ENCODE measurements at regions not wholly inside any gene's neighbourhood (a gene's known extent, or its start where the extent isn't known, plus 50 kb on each side); places are given as distances from the start of the nearest gene placed in this dataset.

GRCh38 chr2:119082821-119083400 lies 75.6 kb downstream of the C1QL2 start:
- H3K4me1 Mint-ChIP-seq: peaks cover 3% of the 10 kb centered on the region
- peaks cover 3% of the 10 kb centered on the region for H3K27me3 Mint-ChIP-seq (ENCODE audit: insufficient read depth, low read depth, poor library complexity)
- Histone ChIP-seq H3K4me2 (no peak overlapping the region), H4K20me1 (replicated peaks; ENCODE audit: insufficient read depth) (no peaks in the 10 kb centered on the region), H3K9me2 (ENCODE audit: insufficient read depth) (0 out of 2 replicates have a peak, but pooled peaks cover 3% of the 10 kb centered on the region), H2AFZ (no peak overlapping the region), H3K27me3 (ENCODE audit: insufficient read depth) (no peaks in the 10 kb centered on the region), H3K27ac (ENCODE audit: low read depth) (no peak overlapping the region), H3F3A (replicated peaks; ENCODE audit: low read depth) (no peaks in the 10 kb centered on the region), H3K36me3 (ENCODE audit: insufficient read depth) (no peaks in the 10 kb centered on the region), H3K4me3 (no peak overlapping the region), H3K4me1 (ENCODE audit: insufficient read depth) (no peaks in the 10 kb centered on the region), H3K79me2 (replicated peaks; ENCODE audit: insufficient read depth) (no peaks in the 10 kb centered on the region)
- TF ChIP-seq EZH2phosphoT487 (IDR thresholded peaks at IDR 0.05; ENCODE audit: unreplicated experiment) (no peak), ZNF462 (CRISPR knock-in tag; IDR thresholded peaks at IDR 0.05) (no peak), ZNF114 (CRISPR knock-in tag; IDR thresholded peaks at IDR 0.05) (no peak), CTCF (conservative IDR thresholded peaks at IDR 0.05; ENCODE audit: low read depth in 2 of 2) (no peak), EZH2 (IDR thresholded peaks at IDR 0.05; ENCODE audit: low read depth, unreplicated experiment) (no peak), JUNB (IDR thresholded peaks at IDR 0.05; ENCODE audit: unreplicated experiment) (no peak), POLR2AphosphoS5 (IDR thresholded peaks at IDR 0.05; ENCODE audit: low read depth) (no peak), ETS1 (IDR thresholded peaks at IDR 0.05) (no peak), STAT1 (IDR thresholded peaks at IDR 0.05; ENCODE audit: unreplicated experiment) (no peak), NANOG (IDR thresholded peaks at IDR 0.05; ENCODE audit: borderline replicate concordance) (no peak), CREB1 (CRISPR knock-in tag; IDR thresholded peaks at IDR 0.05; ENCODE audit: low read depth) (no peak), REST (IDR thresholded peaks at IDR 0.05; ENCODE audit: unreplicated experiment) (no peak), ZNF331 (CRISPR knock-in tag; IDR thresholded peaks at IDR 0.05; ENCODE audit: low read depth) (no peak)
- no peaks in the 10 kb centered on the region; the same call in 2 of the 3 replicates for H3K36me3 Mint-ChIP-seq (ENCODE audit: low read depth)
- H3K27ac Mint-ChIP-seq: no peak overlapping the region
- no peak for DNase-seq (ENCODE audit: low spot score)
- no peaks in the 10 kb centered on the region for H3K9me3 Mint-ChIP-seq
- no peak for ATAC-seq
- H3K4me3 Mint-ChIP-seq: no peak overlapping the region

All from GM23338 (cell line).